ENCODE measurements at regions not wholly inside any gene's neighbourhood (a gene's known extent, or its start where the extent isn't known, plus 50 kb on each side); places are given as distances from the start of the nearest gene placed in this dataset.

DNA sequence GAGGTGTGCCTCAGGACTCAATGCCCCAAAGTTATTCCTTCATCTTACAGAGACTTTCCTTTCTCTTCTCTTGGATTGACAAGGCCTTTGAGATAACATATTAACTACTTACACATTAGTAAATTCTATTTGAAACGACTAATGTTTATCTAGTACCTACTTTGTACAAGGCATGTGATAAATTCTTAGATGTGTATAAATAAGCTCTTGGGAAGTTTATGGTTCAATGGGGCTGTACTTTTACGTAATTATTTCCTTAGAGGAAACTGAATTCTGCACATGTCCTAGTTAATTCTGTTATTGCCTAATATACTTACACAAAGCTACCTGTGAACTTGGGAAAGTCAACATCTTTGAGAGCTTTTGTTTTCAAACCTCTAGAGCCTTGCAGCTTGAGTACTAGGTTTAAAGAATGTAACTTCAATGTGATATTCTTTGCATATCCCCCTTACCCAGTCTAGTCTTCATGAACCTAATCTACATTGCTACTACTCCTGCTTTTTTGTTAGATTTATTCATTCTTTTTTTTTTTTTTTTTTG is 58.5 kb upstream of the RAP2B start:
- Histone ChIP-seq H3K79me2 (ENCODE audit: control insufficient read depth, insufficient read depth, low read length) (no peaks in the 10 kb centered on the region), H3K27me3 (replicated peaks in 1 of 4; ENCODE audit: control extremely low read depth in 1 of 4, control insufficient read depth in 3 of 4, insufficient read depth in 4 of 4, low read length in 3 of 4) (no peaks in the 10 kb centered on the region), H2AFZ (ENCODE audit: insufficient read depth, low read depth, low read length, poor library complexity, severe bottlenecking) (no peak overlapping the region), H3K4me1 (ENCODE audit: control insufficient read depth in 2 of 2, insufficient read depth in 2 of 2, low read length in 2 of 2) (no peaks in the 10 kb centered on the region), H3K36me3 (replicated peaks in 1 of 2; ENCODE audit: control extremely low read depth in 1 of 2, control insufficient read depth in 1 of 2, extremely low read depth in 1 of 2, insufficient read depth in 2 of 2, low read length in 1 of 2) (no peaks in the 10 kb centered on the region), H3K4me2 (replicated peaks; ENCODE audit: low read depth, low read length, poor library complexity, severe bottlenecking) (no peak overlapping the region), H3K9ac (ENCODE audit: low read length) (no peak overlapping the region), H3K27ac (ENCODE audit: low read length in 2 of 2) (no peak overlapping the region), H4K20me1 (ENCODE audit: control insufficient read depth, insufficient read depth, low read length, poor library complexity, severe bottlenecking) (no peaks in the 10 kb centered on the region), H3K4me3 (ENCODE audit: control extremely low read depth in 1 of 5, extremely low read depth in 1 of 5, insufficient read depth in 1 of 5, low read depth in 2 of 5, low read length in 4 of 5) (no peak overlapping the region), H3K9me3 (ENCODE audit: control extremely low read depth in 1 of 3, control insufficient read depth in 2 of 3, insufficient read depth in 1 of 3, low read length in 2 of 3) (no peaks in the 10 kb centered on the region)
- H3K4me1 Mint-ChIP-seq = no peaks in the 10 kb centered on the region
- DNase-seq (no peak), ATAC-seq (ENCODE audit: low read depth) (no peak)
- ChIA-PET POLR2A (no interaction called here), CTCF (interaction anchor here (0.6 kb wide), 1 partner anchor 375 kb away, joined by 4 read pairs; no protein-coding TSS in a partner anchor)
- WGBS (ENCODE audit: insufficient coverage) = no CpG with 5 or more reads among the region's 2 CpGs
- H3K9me3 Mint-ChIP-seq (ENCODE audit: insufficient read depth) = no peaks in the 10 kb centered on the region
- no peak overlapping the region for H3K4me3 Mint-ChIP-seq
- TF ChIP-seq, protein P1, sequence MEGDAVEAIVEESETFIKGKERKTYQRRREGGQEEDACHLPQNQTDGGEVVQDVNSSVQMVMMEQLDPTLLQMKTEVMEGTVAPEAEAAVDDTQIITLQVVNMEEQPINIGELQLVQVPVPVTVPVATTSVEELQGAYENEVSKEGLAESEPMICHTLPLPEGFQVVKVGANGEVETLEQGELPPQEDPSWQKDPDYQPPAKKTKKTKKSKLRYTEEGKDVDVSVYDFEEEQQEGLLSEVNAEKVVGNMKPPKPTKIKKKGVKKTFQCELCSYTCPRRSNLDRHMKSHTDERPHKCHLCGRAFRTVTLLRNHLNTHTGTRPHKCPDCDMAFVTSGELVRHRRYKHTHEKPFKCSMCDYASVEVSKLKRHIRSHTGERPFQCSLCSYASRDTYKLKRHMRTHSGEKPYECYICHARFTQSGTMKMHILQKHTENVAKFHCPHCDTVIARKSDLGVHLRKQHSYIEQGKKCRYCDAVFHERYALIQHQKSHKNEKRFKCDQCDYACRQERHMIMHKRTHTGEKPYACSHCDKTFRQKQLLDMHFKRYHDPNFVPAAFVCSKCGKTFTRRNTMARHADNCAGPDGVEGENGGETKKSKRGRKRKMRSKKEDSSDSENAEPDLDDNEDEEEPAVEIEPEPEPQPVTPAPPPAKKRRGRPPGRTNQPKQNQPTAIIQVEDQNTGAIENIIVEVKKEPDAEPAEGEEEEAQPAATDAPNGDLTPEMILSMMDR (IDR thresholded peaks at IDR 0.05) = no peak
- no peak for TF ChIP-seq EZH2 (IDR thresholded peaks at IDR 0.05; ENCODE audit: borderline replicate concordance, insufficient read depth, low read depth, low read length, poor library complexity, severe bottlenecking)
- intact Hi-C loops (cut with micrococcal nuclease) = no loop called here
- H3K27ac Mint-ChIP-seq = no peak overlapping the region
- no peaks in the 10 kb centered on the region for H3K27me3 Mint-ChIP-seq

DNA sequence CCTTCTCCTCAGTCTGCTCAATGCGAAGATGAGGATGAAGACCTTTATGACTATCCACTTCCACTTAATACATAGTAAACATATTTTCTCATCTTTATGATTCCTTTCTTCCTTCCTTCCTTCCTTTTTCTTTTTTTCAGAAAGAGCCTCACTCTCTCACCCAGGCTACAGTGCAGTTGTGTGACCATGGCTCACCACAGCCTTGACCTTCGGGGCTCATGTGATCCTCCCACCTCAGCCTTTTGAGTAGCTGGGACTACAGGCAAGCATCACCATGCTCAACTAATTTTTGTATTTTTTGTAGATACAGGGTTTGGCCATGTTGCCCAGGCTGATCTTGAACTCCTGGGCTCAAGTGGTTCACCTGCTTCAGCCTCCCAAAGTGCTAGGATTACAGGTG is 52.0 kb upstream of the RAP2B start:
- Mint-ChIP-seq H3K4me3 (no peak overlapping the region), H3K4me1 (no peaks in the 10 kb centered on the region), H3K27ac (no peak overlapping the region), H3K27me3 (peaks cover 5% of the 10 kb centered on the region), H3K9me3 (ENCODE audit: insufficient read depth) (no peaks in the 10 kb centered on the region)
- Histone ChIP-seq H3K4me3 (ENCODE audit: control extremely low read depth in 1 of 5, extremely low read depth in 1 of 5, insufficient read depth in 1 of 5, low read depth in 2 of 5, low read length in 4 of 5) (no peak overlapping the region), H3K27me3 (replicated peaks in 1 of 4; ENCODE audit: control extremely low read depth in 1 of 4, control insufficient read depth in 3 of 4, insufficient read depth in 4 of 4, low read length in 3 of 4) (no peaks in the 10 kb centered on the region), H4K20me1 (ENCODE audit: control insufficient read depth, insufficient read depth, low read length, poor library complexity, severe bottlenecking) (no peaks in the 10 kb centered on the region), H3K9me3 (ENCODE audit: control extremely low read depth in 1 of 3, control insufficient read depth in 2 of 3, insufficient read depth in 1 of 3, low read length in 2 of 3) (no peaks in the 10 kb centered on the region), H2AFZ (ENCODE audit: insufficient read depth, low read depth, low read length, poor library complexity, severe bottlenecking) (no peak overlapping the region), H3K27ac (ENCODE audit: low read length in 2 of 2) (no peak overlapping the region), H3K4me1 (ENCODE audit: control insufficient read depth in 2 of 2, insufficient read depth in 2 of 2, low read length in 2 of 2) (no peaks in the 10 kb centered on the region), H3K9ac (ENCODE audit: low read length) (no peak overlapping the region), H3K79me2 (ENCODE audit: control insufficient read depth, insufficient read depth, low read length) (no peaks in the 10 kb centered on the region), H3K4me2 (replicated peaks; ENCODE audit: low read depth, low read length, poor library complexity, severe bottlenecking) (no peak overlapping the region), H3K36me3 (replicated peaks in 1 of 2; ENCODE audit: control extremely low read depth in 1 of 2, control insufficient read depth in 1 of 2, extremely low read depth in 1 of 2, insufficient read depth in 2 of 2, low read length in 1 of 2) (no peaks in the 10 kb centered on the region)
- no peak for TF ChIP-seq EZH2 (IDR thresholded peaks at IDR 0.05; ENCODE audit: borderline replicate concordance, insufficient read depth, low read depth, low read length, poor library complexity, severe bottlenecking)
- TF ChIP-seq, protein P1 (IDR thresholded peaks at IDR 0.05) = no peak
- intact Hi-C loops (cut with micrococcal nuclease) = no loop called here
- 100% methylated on average over 1 of the region's 2 CpGs for WGBS (ENCODE audit: insufficient coverage)
- ATAC-seq (ENCODE audit: low read depth) = no peak
- no peak for DNase-seq
- CTCF ChIA-PET = no interaction called here
- POLR2A ChIA-PET = no interaction called here
